ENCODE measurements at regions not wholly inside any gene's neighbourhood (a gene's known extent, or its start where the extent isn't known, plus 50 kb on each side); places are given as distances from the start of the nearest gene placed in this dataset.

- Histone ChIP-seq H3K4me2 (ENCODE audit: low read depth, low read length) (no peak overlapping the region), H3K18ac (ENCODE audit: low read depth, low read length) (no peak overlapping the region)
Measured at GRCh38 chr1:76807543-76808260, 59.6 kb upstream of the ST6GALNAC5 start.

More at GRCh38 chr1:76807543-76808260, 59.6 kb upstream of the ST6GALNAC5 start:
- no peaks in the 10 kb centered on the region for H4K20me1 ChIP-seq (ENCODE audit: insufficient read depth, low read length)
- H3K4me1 ChIP-seq (ENCODE audit: control insufficient read depth, insufficient read depth, low read length), result no peaks in the 10 kb centered on the region
- no peak overlapping the region for H2BK15ac ChIP-seq (ENCODE audit: low read depth, low read length)
- CTCF ChIA-PET, result no interaction called here
- H4K91ac ChIP-seq (ENCODE audit: insufficient read depth, low read depth, low read length), result no peak overlapping the region
- ATAC-seq (ENCODE audit: low read depth) (no peak), DNase-seq (no peak)
- no peaks in the 10 kb centered on the region for H3K27me3 ChIP-seq (ENCODE audit: control insufficient read depth, insufficient read depth, low read length)
- no peak overlapping the region for H4K8ac ChIP-seq (ENCODE audit: low read depth in 2 of 2, low read length in 2 of 2)
- in situ Hi-C loops (cut with MboI; ENCODE audit: low sequenced_read_pairs), result no loop called here
- H2AFZ ChIP-seq (replicated peaks; ENCODE audit: low read length, poor library complexity), result no peak overlapping the region
- H3K36me3 ChIP-seq (ENCODE audit: control insufficient read depth, insufficient read depth, low read length), result no peaks in the 10 kb centered on the region
- POLR2A ChIA-PET (ENCODE audit: unreplicated experiment), result no interaction called here
- H3K56ac ChIP-seq (ENCODE audit: extremely low read depth, insufficient read depth, low read length), result no peak overlapping the region
- WGBS, 2 experiments (ENCODE audit: extremely low coverage in 2 of 2, insufficient read length in 1 of 2), result no CpG with 5 or more reads among the region's 4 CpGs
- H2BK5ac ChIP-seq (ENCODE audit: low read depth, low read length, poor library complexity, severe bottlenecking), result no peak overlapping the region
- H2BK120ac ChIP-seq (ENCODE audit: low read depth, low read length), result no peak overlapping the region
- H2AK5ac ChIP-seq (ENCODE audit: low read depth, low read length), result no peak overlapping the region
- H3K23ac ChIP-seq (ENCODE audit: low read depth, low read length), result no peak overlapping the region
- no peaks in the 10 kb centered on the region for H3K9me3 ChIP-seq (ENCODE audit: control insufficient read depth, insufficient read depth, low read length)
- no peak overlapping the region for H3K4ac ChIP-seq (ENCODE audit: low read depth, low read length)
- no TSS peak for BruUV-seq (replicated peaks)
- no peak overlapping the region for H3K27ac ChIP-seq (ENCODE audit: insufficient read depth, low read length)
- H3K9me1 ChIP-seq (ENCODE audit: insufficient read depth, low read length), result no peaks in the 10 kb centered on the region
- H3K4me3 ChIP-seq (ENCODE audit: insufficient read depth, low read depth, low read length), result no peak overlapping the region
- no peak for TF ChIP-seq RCOR1 (IDR thresholded peaks at IDR 0.05; ENCODE audit: insufficient replicate concordance, low read length)
- TF ChIP-seq NFE2L2 (IDR thresholded peaks at IDR 0.05; ENCODE audit: low read depth, low read length), result no peak
- no peak for TF ChIP-seq FOS (IDR thresholded peaks at IDR 0.05; ENCODE audit: low read depth, low read length)
- no peak for TF ChIP-seq ELK1 (IDR thresholded peaks at IDR 0.05; ENCODE audit: borderline replicate concordance, low read depth, low read length)
- no peak for TF ChIP-seq USF2 (IDR thresholded peaks at IDR 0.05; ENCODE audit: low read depth, low read length)
- TF ChIP-seq POLR2A (IDR thresholded peaks at IDR 0.05; ENCODE audit: low read depth, low read length), result no peak
- no peak for TF ChIP-seq MAZ (IDR thresholded peaks at IDR 0.05; ENCODE audit: borderline replicate concordance, low read depth, low read length)
- no peak for TF ChIP-seq BHLHE40 (IDR thresholded peaks at IDR 0.05; ENCODE audit: low read depth, low read length)
- TF ChIP-seq CTCF (conservative IDR thresholded peaks at IDR 0.05; ENCODE audit: low read depth, low read length), result no peak
- no peak overlapping the region for H3K9ac ChIP-seq (ENCODE audit: low read depth, low read length)
- H2AK9ac ChIP-seq (replicated peaks; ENCODE audit: low read depth, low read length, poor library complexity), result no peak overlapping the region
- H3K79me1 ChIP-seq (ENCODE audit: low read depth in 1 of 2, low read length in 2 of 2), result no peaks in the 10 kb centered on the region
- H2BK20ac ChIP-seq (ENCODE audit: low read depth, low read length), result no peak overlapping the region
- dilution Hi-C loops (cut with HindIII; ENCODE audit: low sequenced_read_pairs, unreplicated experiment), result no loop called here
- intact Hi-C loops (cut with micrococcal nuclease), result no loop called here
- H3K14ac ChIP-seq (replicated peaks; ENCODE audit: low read depth, low read length), result no peak overlapping the region
- no peak overlapping the region for H4K5ac ChIP-seq (ENCODE audit: low read depth, low read length)

All from IMR-90 (cell line).